Transverse colon (tissue), 4 donors: ENCODE measurements at regions not wholly inside any gene's neighbourhood (a gene's known extent, or its start where the extent isn't known, plus 50 kb on each side); places are given as distances from the start of the nearest gene placed in this dataset.

Experiments used
- DNase-seq: peaks from one replicate; pipeline ENCODE4 v3.0.0-alpha.2; 2019
- H3K27ac ChIP-seq, 4 donors: fragments of 200-600 bp; sonication (generic); 2 replicates each; pipeline ENCODE4 v1.5.1; 2016 to 2018; ENCODE audit warnings: inconsistent platforms in 4 of 4
- H3K27me3 ChIP-seq: fragments of 200-600 bp; sonication (generic); 2 replicates; pipeline ENCODE4 v1.5.1; 2017; ENCODE audit warnings: inconsistent platforms
- H3K36me3 ChIP-seq, 4 donors: fragments of 200-600 bp; sonication (generic); 2 replicates each; pipeline ENCODE4 v1.5.1; 2017 to 2019; ENCODE audit warnings: inconsistent platforms in 4 of 4
- H3K4me1 ChIP-seq, 4 donors: fragments of 200-600 bp; sonication (generic); 2 replicates each; pipeline ENCODE4 v1.5.1; 2017 to 2020; ENCODE audit warnings: inconsistent platforms in 4 of 4
- H3K4me3 ChIP-seq, 4 donors: fragments of 200-600 bp; sonication (generic); 1 replicate in 1 of 4; 2 replicates in 3 of 4; pipeline versions ENCODE4 v1.5.1 to v1.6.1; 2017 to 2019; ENCODE audit warnings: inconsistent platforms in 4 of 4
- H3K9me3 ChIP-seq, 2 donors: fragments of 200-600 bp; sonication (generic); 2 replicates each; pipeline ENCODE4 v1.5.1; 2017 to 2019; ENCODE audit warnings: inconsistent platforms in 2 of 2
- EP300 ChIP-seq: sonication (generic); formaldehyde crosslinking; IDR thresholded peaks from one replicate; pipeline ENCODE4 v1.6.1; 2017; ENCODE audit warnings: antibody characterized with exemption, low read depth
- POLR2A ChIP-seq: fragments of 450-650 bp; IDR thresholded peaks from one replicate; pipeline ENCODE4 v1.6.1; 2016; ENCODE audit warnings: antibody characterized with exemption, mild to moderate bottlenecking, moderate library complexity
- POLR2AphosphoS5 ChIP-seq, 3 donors: sonication (generic); formaldehyde crosslinking; IDR thresholded peaks; one replicate each; pipeline ENCODE4 v1.6.1; 2016; ENCODE audit warnings: antibody characterized with exemption in 3 of 3
- WGBS, 2 donors: methylation state at CpG; one replicate each; pipeline ENCODE4 v1.1.5; 2018; ENCODE audit warnings: low coverage in 1 of 2; 5-methylcytosine and 5-hydroxymethylcytosine counted together
- in situ Hi-C, 4 donors: fragments of 200-750 bp; cut with MboI; loops; one replicate each; pipeline versions ENCODE4 v1.15.0 to v1.15.1; 2017; ENCODE audit warnings: low sequenced_read_pairs in 3 of 4, low pct_ligation_motif_present in 1 of 4, low pct_unique_long_range_greater_than_20kb in 1 of 4
- intact Hi-C: fragments of 100-400 bp; cut with DNase I; formaldehyde crosslinking; loops from one replicate; pipeline ENCODE4 v1.15.1; 2023; ENCODE audit warnings: low total_unique reads
- TF ChIP-seq, protein P1 (sequence below), 5 experiments: fragments of 200-600 bp in 3 of 5; fragments of 450-650 bp in 2 of 5; sonication (generic) in 3 of 5; IDR thresholded peaks; 1 replicate in 2 of 5; 2 replicates in 3 of 5; pipeline ENCODE4 v1.5.1; 2016 to 2017; ENCODE audit warnings: antibody characterized with exemption in 5 of 5, inconsistent platforms in 3 of 5, mild to moderate bottlenecking in 2 of 5, moderate library complexity in 1 of 5

DNA sequence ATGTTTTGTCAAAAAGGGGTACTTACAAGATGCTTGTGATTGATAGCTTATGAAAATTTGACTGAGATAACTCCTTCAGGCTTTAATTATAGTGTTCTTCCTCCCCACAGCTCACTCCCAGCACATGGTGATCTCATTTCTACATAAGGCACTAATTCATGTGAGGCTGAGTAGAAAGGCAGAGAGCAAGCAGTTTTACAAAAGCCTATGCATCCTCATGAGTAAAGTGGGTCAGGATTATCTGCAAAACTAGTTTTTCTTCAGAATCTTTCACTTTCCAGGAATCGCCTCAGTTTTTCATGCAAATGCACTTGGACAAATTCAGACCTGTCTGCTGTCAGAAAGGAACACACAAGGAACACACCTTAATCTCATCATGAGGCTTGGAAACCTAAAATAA, 92.1 kb upstream of the FBN2 start:
- Histone ChIP-seq H3K36me3 (no peaks in the 10 kb centered on the region), H3K9me3 (no peaks in the 10 kb centered on the region), H3K4me1 (no peaks in the 10 kb centered on the region), H3K4me3 (no peak overlapping the region), H3K27me3 (no peaks in the 10 kb centered on the region), H3K27ac (no peak overlapping the region)
- DNase-seq = no peak
- WGBS, 2 donors = 88 to 90% methylated on average over 1 of the region's 1 CpG
- in situ Hi-C loops (no loop called here), intact Hi-C loops (loop anchor here (5.0 kb wide), 1 partner anchor 382 kb away; no protein-coding TSS in a partner anchor)
- TF ChIP-seq, protein P1, sequence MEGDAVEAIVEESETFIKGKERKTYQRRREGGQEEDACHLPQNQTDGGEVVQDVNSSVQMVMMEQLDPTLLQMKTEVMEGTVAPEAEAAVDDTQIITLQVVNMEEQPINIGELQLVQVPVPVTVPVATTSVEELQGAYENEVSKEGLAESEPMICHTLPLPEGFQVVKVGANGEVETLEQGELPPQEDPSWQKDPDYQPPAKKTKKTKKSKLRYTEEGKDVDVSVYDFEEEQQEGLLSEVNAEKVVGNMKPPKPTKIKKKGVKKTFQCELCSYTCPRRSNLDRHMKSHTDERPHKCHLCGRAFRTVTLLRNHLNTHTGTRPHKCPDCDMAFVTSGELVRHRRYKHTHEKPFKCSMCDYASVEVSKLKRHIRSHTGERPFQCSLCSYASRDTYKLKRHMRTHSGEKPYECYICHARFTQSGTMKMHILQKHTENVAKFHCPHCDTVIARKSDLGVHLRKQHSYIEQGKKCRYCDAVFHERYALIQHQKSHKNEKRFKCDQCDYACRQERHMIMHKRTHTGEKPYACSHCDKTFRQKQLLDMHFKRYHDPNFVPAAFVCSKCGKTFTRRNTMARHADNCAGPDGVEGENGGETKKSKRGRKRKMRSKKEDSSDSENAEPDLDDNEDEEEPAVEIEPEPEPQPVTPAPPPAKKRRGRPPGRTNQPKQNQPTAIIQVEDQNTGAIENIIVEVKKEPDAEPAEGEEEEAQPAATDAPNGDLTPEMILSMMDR (IDR thresholded peaks at IDR 0.05) = no peak
- TF ChIP-seq EP300 = no peak
- TF ChIP-seq POLR2A = no peak
- no peak for TF ChIP-seq POLR2AphosphoS5 (IDR thresholded peaks at IDR 0.05)

DNA sequence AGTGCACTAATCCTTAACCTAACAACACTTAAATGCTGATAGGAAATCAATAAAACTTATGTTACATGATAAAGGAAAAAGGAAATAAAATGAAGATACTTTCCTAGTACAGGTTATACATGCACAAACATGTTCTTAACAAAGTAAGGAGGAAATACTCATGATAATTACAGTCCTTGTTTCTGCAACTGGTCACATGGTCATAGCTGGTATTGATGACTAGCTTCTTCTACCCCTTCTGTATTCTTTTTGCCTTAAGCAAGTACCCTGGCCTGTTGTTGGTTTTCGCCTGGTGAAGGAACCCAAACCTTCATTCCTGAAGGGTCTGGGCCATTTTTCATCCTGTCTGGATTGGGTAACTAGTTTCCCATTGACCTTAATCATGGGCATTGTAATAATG, 93.7 kb upstream of the FBN2 start:
- Histone ChIP-seq H3K27ac (no peak overlapping the region), H3K4me1 (no peaks in the 10 kb centered on the region), H3K9me3 (no peaks in the 10 kb centered on the region), H3K4me3 (no peak overlapping the region), H3K27me3 (no peaks in the 10 kb centered on the region), H3K36me3 (no peaks in the 10 kb centered on the region)
- intact Hi-C loops = loop anchor here (5.0 kb wide), 1 partner anchor 381 kb away; no protein-coding TSS in a partner anchor
- in situ Hi-C loops = no loop called here
- WGBS, 2 donors = 95 to 100% methylated on average over 1 of the region's 1 CpG
- DNase-seq = no peak
- TF ChIP-seq POLR2A (no peak), POLR2AphosphoS5 (IDR thresholded peaks at IDR 0.05) (no peak), EP300 (no peak)
- TF ChIP-seq, protein P1 (IDR thresholded peaks at IDR 0.05) = no peak

DNA sequence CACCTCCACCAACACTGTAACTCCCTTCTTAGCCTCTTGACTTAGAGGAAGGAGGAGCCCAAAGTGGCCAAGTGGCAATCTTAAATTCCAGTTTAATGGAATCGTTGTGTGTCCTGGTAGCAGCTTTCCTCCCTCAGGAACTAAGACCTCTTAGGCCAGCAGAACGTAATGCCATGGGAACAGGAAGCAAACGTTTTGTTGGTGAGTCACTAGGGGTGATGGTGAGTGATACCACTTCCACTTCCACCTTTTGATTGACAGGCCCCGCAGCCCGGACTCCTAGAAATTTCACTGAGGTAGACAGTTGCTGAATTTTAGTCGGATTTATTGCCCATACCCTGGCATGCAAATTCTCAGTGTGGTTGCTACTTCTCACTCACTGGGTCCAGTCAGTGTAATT, 94.2 kb upstream of the FBN2 start:
- intact Hi-C loops (loop anchor here (5.0 kb wide), 1 partner anchor 380 kb away; no protein-coding TSS in a partner anchor), in situ Hi-C loops (no loop called here)
- no peak overlapping the region for H3K27ac ChIP-seq
- TF ChIP-seq EP300 = no peak
- no peak for TF ChIP-seq POLR2AphosphoS5 (IDR thresholded peaks at IDR 0.05)
- TF ChIP-seq, protein P1 (IDR thresholded peaks at IDR 0.05) = no peak
- TF ChIP-seq POLR2A = no peak
- H3K9me3 ChIP-seq = no peaks in the 10 kb centered on the region
- H3K36me3 ChIP-seq = no peaks in the 10 kb centered on the region
- no peak for DNase-seq
- 66% methylated on average over 6 of the region's 6 CpGs; no CpG with 5 or more reads in 1 of the 2 donors for WGBS, 2 donors
- H3K4me1 ChIP-seq = no peaks in the 10 kb centered on the region
- no peak overlapping the region for H3K4me3 ChIP-seq
- H3K27me3 ChIP-seq = no peaks in the 10 kb centered on the region

DNA sequence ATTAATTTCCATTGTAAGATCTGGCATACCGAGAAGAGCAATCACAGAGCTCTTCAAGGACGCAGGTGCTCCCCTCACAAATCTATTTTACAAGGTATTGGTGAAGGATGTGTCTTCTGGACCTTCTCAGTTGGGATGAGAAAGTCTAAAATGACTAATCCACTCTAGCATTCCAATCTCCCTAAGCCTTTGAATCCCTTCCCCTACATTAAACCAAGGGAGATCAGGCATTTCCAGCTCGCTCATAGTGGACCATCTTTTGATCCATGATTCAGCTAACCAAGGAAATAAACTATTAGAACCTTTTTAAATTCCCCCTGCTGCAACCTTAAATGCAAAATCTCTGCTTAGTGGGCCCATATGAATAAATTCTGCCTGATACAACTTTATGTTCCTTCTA, 95.9 kb upstream of the FBN2 start:
- no peak for DNase-seq
- no peaks in the 10 kb centered on the region for H3K4me1 ChIP-seq
- intact Hi-C loops (loop anchor here (5.0 kb wide), 1 partner anchor 378 kb away; no protein-coding TSS in a partner anchor), in situ Hi-C loops (no loop called here)
- H3K27me3 ChIP-seq = no peaks in the 10 kb centered on the region
- no peak overlapping the region for H3K4me3 ChIP-seq
- H3K9me3 ChIP-seq = no peaks in the 10 kb centered on the region
- H3K27ac ChIP-seq = no peak overlapping the region
- no peaks in the 10 kb centered on the region for H3K36me3 ChIP-seq
- TF ChIP-seq POLR2AphosphoS5 (IDR thresholded peaks at IDR 0.05) (no peak), POLR2A (no peak), EP300 (no peak)
- TF ChIP-seq, protein P1 (IDR thresholded peaks at IDR 0.05) = no peak
- 80% methylated on average over 3 of the region's 3 CpGs; no CpG with 5 or more reads in 1 of the 2 donors for WGBS, 2 donors
